ENCODE measurements at regions not wholly inside any gene's neighbourhood (a gene's known extent, or its start where the extent isn't known, plus 50 kb on each side); places are given as distances from the start of the nearest gene placed in this dataset.

- TF ChIP-seq CTCF (IDR thresholded peaks at IDR 0.05) (peak in 1 of 6 experiments; percentile 15), POLR2A (IDR thresholded peaks at IDR 0.05) (no peak)
Measured at GRCh38 chr20:17878912-17879602, 89.5 kb downstream of the SNX5 start.
